ENCODE measurements at regions not wholly inside any gene's neighbourhood (a gene's known extent, or its start where the extent isn't known, plus 50 kb on each side); places are given as distances from the start of the nearest gene placed in this dataset.
"Not testable (repeated sequence)": the region's sequence is repeated elsewhere in the genome, so short reads cannot be mapped to it uniquely, and the experiment has no call there.

DNA sequence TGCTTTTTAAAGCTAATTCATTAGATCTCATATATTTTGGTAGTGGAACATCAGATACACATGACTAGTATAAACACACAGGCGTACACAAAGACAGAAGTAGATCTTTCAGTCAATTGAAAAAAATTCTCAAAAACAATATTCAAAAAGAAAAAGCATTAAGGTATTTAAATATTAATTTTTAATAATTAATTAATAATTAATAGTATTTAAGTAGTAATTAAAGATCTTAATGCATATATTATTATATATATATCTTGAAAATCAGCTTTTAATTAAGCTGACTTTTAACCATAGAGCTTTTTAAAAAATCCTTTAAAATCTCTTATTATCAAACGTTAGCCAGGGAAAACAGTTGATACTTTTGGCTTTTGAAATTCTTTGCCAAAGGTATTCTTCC lies 489.4 kb upstream of the PCDH20 start:
- no peak for DNase-seq (ENCODE audit: low read depth in 2 of 2)

DNA sequence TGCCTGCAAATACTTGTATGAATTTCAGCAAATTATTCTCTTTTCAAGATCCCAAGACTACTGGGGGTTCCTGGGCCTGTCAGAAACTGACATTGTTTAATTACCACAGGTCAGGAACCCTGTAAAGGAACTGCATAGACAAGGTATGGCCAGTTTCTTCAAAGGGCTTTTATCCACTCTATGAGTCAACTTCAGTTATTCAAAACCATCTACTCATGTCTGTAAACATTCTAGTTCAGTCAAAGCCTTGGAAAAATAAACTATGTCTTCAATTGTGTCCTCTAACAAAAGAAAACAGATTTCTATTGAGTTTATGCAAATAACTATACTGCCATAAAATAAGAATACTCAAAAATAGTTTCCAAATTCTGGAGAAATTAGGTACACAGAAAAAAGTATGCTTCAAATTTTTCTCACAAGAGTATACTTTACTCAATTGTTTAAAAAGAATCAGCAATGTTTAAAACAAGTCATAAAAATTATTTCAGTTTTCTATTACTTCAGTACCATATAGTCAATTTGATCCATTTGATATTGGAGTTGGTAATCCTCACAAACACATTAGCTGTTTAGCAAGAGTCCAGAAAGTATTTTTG lies 486.4 kb upstream of the PCDH20 start:
- no peak for DNase-seq (ENCODE audit: low read depth in 2 of 2)

DNA sequence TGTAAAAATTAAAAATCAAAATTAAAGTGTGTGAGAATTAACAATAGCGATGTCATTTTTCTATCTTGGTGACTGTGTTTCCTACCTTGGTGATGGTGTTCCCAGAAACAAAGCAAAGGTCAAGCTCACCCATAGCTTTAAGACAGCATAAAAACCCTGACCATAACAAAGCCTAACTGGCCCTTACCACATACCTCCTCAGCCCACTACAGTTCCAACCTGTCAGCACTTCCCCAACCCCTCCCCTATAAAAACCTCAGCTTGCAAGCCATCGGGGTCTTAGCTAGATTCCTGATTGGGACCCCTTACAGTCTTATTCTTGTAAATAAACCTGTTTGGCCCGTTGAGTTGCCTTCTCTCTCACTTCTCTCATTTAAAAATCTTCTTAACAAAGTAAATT lies 484.4 kb upstream of the PCDH20 start:
- DNase-seq (ENCODE audit: low read depth in 2 of 2): no peak

DNA sequence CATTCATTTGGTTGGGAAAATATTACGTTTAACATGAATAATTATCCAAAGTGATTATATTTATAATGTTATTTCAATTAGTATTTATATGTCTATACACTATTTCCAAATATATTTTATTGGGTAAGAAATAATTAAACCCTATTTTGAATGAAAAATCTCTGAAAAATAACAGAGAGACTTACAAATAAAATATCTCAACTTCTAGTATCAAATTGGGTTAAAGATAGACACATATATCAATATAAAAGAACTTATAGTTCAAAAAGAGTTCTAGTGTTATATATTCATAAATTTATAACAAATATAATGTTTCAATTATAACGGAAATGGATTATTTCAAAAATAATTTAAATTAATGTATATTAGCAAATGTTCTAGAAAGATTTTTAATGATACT lies 482.6 kb upstream of the PCDH20 start:
- no peak for DNase-seq (ENCODE audit: low read depth in 2 of 2)

DNA sequence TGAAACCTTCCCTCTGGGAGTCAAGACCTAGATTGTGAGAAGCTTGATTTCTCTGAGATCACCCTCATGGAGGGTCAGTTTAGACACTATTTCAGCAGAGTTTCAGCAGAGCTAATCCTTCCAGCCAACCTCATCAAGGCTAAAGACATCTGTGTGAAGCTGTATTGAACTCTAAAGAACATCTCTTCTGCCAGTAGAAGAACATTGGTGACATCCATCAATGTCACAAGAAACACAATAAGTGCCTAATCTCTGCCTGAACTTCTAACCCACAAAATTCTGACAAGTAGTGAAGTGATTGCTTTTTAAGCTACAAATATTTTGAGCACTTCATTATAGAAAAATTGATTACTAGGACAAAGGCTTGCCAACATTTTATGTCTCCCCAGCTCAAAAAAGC lies 475.8 kb upstream of the PCDH20 start:
- no peak for DNase-seq (ENCODE audit: low read depth in 2 of 2)

DNA sequence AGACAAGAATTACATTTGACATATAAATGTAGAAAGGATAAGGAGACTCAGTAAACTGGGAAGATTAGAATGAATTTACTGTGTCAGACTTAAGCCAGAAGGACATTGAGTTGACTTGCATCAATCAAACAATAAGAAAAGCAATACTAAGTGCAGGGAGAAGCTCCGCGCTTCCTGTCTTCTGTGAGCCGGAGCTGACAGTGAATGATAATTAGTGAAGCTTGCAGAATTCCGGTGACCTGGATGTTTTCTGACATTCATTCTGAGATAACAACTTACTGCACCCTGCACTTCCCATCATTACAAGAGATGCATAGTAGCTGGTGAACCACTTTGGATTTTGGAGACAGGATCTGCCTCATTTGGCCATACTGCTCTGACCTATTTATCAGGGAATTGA lies 469.2 kb upstream of the PCDH20 start:
- DNase-seq (ENCODE audit: low read depth in 2 of 2): no peak

DNA sequence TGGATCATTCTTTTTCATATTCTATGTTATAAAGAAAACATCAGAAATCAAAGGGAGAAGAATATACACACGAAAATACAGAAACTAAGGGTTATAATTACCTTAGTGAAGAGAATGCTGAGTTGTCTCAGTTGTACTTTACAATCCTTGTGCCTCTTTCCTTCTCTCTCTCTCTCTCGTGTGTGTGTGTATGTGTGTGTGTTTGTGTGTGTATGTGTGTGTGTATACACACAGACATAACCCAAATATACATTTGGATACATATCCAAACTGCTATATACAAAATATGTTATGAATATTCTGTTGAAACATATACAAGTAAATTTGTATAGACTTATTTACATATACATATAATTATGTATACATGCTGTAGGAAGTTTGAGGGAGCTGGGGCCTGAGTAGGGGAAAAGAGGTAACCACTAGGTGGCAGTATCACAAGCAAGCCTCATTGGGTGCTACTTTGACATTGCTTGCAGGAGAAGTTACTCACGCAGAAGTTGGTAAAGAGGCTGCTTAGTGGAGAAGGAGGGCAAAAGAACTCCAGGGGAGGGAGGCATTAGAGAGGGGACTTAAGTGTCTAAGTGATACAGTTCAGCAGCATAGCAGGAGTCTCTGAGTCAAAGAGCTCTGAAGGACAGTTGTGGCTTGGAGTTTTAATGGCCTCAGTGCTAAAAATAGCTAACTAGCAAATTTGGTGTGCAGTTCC lies 465.1 kb upstream of the PCDH20 start:
- no peak for DNase-seq (ENCODE audit: low read depth in 2 of 2)

DNA sequence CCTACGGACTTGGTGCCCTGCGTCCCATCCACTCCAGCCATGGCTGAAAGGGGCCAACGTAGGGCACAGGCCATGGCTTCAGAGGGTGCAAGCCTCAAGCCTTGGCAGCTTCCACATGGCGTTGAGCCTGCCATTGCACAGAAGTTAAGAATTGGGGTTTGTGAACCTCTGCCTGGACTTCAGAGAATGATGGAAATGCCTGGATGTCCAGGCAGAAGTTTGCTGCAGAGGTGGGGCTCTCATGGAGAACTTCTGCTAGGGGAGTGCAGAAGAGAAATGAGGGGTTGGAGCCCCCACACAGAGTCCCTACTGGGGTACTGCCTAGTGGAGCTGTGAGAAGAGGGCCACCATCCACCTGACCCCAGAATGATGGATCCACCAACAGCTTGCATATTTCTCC lies 462.9 kb upstream of the PCDH20 start:
- DNase-seq (ENCODE audit: low read depth in 2 of 2): not testable (repeated sequence)

DNA sequence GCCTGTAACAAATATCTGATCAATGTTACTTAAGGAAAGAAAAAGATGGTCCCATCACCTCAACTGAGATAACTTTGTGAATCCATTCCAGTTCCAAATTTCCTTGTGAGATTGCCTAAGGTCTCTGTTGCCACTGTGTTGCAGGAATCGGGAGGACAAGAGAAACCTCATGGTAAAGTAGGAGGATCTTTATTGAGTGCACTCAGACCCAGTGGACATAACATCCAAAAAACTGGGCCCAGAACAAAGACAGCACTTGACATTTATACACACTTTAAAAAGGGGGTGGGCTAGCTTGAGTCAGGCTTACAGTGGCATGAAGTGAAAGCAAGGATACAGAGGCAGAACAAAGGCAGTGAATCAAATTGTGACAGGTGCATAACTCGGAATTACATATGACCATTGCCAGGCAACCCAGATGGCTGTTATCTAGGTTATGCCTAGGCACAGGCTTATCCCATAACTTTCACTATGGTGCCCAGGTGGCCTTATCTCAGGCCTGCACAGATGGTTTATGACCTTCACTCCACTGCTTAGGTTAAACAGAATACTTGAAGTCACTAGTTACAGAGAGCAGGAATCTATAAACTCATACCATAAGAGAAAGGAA lies 459.4 kb upstream of the PCDH20 start:
- no peak for DNase-seq (ENCODE audit: low read depth in 2 of 2)

DNA sequence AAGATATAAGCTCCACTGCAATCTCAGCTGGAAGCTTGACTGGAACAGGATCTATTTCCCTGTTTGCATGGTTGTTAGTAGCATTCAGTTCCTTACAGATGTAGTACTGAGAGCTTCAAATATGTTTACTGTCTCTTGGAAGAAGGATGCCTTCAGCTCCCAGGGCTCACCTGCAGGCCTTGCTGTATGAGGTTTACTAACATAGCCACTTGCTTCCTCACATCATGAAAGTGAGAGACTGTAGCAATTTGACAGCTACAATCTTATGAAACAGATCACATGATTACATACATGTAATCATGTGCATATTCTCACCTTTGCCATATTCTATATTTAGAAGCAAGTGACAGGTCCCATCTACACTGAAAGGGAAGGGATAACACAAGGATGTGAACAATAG lies 458.1 kb upstream of the PCDH20 start:
- DNase-seq (ENCODE audit: low read depth in 2 of 2): no peak

DNA sequence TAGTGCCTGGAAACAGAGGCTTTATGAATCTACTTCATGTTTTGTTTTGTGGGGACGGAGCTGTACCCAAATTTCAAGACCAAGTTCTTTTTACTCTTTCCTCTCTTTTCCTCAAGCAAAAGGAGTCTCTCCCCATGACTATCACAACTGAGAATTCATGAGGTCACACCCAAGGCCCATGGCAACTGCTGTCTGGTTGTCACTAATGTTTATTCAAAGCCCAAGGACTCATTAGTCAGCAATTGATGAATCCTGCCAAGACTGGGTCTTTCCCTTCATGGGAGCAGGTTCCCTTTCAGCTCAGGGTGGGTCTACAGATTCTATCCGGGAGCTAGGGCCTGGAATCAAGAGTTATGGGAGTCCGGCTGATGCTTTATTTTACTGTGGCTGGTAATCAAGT lies 441.5 kb upstream of the PCDH20 start:
- DNase-seq (ENCODE audit: low read depth in 2 of 2): no peak

DNA sequence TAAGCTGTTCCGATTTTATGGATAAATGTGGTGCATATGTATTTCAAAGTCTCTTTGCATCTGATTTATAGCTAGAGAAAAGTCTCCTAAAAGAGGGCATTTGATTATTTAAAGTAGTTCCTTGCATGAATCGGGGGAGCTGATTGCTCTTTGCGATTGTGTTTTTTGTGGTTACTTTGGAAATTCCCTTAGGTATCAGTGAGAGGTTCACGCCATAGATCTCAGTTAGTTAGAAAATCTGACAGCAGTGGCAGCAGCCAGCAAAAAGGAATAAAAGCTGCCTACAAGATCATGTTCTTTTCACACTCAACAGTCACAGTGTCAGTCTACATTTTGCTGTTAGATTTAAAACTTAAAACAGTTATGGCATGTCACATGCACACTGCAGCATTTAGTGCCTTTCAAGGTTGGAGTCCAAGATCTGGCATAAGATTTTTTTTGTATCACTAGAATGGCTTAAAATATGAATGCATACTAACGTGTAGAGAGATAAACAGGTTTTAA lies 436.5 kb upstream of the PCDH20 start:
- no peak for DNase-seq (ENCODE audit: low read depth in 2 of 2)

DNA sequence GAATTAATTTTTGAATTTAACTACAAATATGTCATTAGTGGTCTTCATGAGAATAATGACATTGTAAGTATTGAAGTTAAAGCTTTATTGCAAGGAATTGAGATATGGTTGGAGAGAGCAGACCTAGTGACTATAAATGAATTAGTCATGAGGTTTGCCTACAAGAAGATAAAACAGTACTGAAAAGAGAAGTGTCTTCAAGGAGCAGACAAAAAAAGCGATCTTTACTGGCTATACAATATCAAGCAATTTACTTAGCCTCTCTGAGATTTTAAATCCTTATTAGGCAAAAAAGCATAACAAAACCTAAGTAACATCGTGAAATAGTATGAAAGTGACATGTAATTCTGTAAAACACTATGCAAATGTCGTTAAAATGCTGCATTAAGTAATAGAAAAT lies 435.1 kb upstream of the PCDH20 start:
- DNase-seq (ENCODE audit: low read depth in 2 of 2): no peak

DNA sequence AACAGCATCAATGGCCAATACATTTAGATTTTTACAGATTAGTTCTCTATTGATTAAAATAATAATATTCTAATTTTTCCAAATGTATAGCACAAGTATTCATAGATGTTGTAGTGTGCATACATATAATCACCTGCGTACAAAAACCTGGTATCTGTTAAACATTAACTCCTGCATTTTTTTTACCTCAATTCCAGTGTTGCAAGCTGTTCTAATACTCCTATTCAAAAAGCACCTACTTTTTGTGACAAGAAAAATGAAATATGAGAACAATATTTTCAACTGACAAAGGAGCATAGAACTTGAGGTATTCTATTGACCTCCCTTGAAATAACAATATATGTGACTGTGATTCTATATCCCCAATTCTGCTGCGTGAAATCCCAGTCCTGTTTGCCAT lies 422.9 kb upstream of the PCDH20 start:
- DNase-seq (ENCODE audit: low read depth in 2 of 2): no peak

DNA sequence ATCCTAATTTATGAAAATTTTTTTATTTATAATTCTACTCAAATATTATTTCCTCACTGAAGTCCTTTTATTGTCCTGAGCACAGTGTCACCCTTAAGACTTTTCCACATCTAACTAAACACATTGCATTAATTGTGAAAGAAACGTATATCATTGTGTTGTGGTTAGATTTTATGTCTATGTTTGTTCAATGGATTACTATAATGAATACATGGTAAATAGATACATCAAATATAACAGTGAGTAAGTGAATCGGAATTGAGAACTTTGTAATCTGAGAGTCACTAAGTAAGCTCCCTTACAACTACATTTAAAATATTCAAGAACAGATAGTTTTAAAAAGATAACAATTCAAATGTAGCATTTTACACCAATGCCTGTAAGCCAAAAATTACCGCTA lies 417.6 kb upstream of the PCDH20 start:
- no peak for DNase-seq (ENCODE audit: low read depth in 2 of 2)

DNA sequence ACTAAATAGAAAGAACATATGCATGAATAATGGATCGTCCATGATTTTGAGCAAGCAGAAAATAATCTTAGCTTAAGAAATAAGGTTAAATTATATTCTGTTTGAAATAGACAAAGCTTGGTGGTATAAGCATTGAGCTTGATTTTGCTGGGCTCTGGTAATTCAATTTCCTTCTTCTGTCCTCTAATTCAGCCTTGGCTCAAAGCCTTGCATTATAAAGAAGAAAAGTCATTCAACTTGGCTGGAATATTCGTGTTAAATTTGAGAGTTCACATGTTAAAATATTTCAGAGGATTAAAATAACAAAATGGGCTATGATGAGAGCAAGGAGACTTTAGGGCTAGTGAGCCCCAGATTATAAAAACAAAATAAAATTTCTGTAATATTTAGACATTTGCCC lies 415.4 kb upstream of the PCDH20 start:
- no peak for DNase-seq (ENCODE audit: low read depth in 2 of 2)

DNA sequence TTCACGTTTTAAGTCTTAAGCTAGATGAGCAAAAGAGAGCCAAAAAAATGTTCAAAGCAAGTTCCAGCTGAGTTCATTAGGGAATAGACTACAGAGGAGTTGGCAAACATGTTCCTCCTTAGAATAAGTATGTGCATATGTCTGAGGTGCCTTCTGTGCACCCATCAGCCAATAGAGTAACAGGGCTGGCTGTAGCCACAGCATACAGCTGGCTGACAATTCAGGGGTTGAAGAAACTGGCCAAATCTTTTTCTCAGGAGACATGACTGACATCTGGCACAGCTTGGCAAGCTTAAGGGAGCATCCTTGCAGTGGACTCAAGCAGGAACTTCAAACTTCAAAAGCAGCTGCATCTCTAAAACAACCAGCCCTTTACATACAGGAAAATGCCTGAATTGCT lies 414.8 kb upstream of the PCDH20 start:
- no peak for DNase-seq (ENCODE audit: low read depth in 2 of 2)

DNA sequence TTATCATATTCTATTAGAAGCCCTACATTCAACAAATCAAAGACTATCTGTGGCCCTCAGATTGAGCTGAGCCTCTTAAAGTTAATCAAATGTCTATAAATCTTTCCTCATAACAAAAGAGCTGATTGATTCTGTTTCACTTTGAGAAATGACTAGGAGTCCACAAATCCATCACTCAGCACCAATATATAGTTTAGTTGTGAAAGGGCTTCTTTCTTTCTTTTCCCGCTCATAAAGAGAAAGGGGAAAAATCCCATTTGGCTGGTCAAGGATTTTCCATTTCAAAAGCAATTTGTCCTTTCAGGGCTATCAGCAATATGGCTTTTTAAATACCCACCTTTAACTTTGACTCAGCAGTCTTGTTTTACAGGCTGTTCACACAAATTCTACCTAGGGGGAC lies 408.5 kb upstream of the PCDH20 start:
- DNase-seq (ENCODE audit: low read depth in 2 of 2): no peak

DNA sequence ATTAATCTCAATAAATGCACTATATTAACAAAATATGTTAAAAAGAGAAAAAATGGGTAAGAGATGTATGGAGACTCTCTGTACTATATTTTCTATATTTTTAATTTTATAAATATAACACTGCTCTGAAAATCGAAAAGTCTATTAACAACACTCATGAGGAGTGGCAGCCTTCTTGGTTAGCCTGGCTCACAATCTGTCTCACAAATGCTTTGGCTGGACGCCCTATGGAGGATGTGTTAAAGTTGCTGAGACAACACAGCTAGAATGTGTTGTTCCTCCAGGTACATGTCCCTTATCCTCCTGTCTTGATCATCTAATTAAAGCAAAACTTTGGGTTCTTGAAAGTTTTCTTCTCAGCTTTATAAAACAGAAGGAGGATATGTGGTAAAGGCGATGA lies 396.6 kb upstream of the PCDH20 start:
- DNase-seq (ENCODE audit: low read depth in 2 of 2): no peak

DNA sequence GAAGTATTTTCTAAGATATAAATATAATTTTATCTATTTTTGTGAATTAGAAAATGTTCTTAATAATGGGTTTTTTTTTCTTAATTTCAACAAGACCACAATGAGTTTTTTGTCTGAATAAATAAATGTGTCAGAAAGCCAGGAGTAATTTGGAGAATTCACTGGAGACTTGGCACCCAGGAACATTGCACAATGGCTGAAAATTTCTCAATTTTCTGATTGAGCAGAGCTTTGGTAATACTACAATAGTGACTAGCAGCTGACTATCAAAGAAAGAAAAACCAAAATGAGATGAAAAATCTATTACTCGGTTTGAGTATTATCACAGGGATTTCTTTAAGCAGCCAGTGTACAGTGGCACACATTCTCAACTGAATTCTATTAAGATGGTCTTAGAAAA lies 394.4 kb upstream of the PCDH20 start:
- DNase-seq (ENCODE audit: low read depth in 2 of 2): no peak

DNA sequence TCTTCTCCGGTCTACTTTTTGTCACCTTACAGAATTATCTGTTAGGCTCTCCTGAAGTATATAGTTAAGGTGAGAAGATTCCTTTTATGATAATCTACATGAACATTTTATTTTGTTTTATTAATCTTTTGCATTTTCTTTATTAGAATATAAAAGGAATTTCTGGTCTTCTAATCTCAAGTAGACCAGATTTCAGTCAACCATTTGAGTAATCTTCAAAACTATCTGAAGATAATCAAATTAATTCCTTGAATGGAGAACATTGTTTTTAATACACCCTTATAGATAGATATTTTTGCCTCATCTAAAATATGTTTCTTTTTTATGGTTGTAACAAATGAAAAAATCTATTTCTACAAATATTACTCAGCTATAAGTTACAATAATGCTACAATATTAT lies 381.7 kb upstream of the PCDH20 start:
- no peak for DNase-seq (ENCODE audit: low read depth in 2 of 2)

DNA sequence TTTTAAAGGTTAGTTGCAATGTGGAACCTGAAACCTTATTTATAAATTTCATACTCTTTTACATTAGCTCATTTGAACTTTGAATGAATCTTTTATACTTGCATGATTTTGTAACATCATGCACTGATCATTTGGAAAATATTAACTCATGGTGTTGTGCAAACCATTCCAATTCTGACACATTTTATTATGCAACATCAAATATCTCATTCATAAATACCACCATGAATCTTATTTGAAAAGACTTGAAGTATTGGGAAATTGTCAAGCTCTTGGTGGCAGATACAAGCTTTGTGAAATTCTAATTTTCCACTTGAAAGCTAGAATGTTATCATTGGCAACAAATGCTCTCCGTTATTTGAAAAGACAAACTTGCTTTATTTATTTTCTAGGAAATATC lies 379.9 kb upstream of the PCDH20 start:
- DNase-seq (ENCODE audit: low read depth in 2 of 2): no peak

DNA sequence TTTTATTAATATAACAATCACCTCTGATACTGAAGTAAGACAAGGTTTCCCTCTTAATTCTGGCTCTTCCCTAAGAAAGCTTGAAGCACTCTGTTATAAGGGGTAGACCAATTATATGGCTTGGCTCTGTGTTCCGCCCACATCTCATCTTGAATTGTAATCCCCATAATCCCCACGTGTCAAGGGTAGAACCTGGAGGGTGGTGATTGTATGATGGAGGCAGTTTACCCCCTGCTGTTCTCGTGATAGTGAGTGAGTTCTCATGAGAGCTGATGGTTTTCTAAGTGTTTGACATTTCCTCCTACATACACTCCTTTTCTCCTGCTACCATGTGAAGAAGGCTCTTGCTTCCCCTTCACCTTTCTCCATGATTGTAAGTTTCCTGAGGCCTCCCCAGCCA lies 363.8 kb upstream of the PCDH20 start:
- no peak for DNase-seq (ENCODE audit: low read depth in 2 of 2)
